ENCODE measurements at regions not wholly inside any gene's neighbourhood (a gene's known extent, or its start where the extent isn't known, plus 50 kb on each side); places are given as distances from the start of the nearest gene placed in this dataset.

GRCh38 chr9:85213650-85214607 lies 527.8 kb downstream of the AGTPBP1 start:
- Histone ChIP-seq H3K4me1 (ENCODE audit: control insufficient read depth, insufficient read depth, low read length) (no peaks in the 10 kb centered on the region), H3K36me3 (ENCODE audit: control insufficient read depth, insufficient read depth, low read length) (no peaks in the 10 kb centered on the region), H3K4me3 (ENCODE audit: low read length) (no peak overlapping the region), H3K9me3 (ENCODE audit: control insufficient read depth, low read depth, low read length) (no peaks in the 10 kb centered on the region), H3K27me3 (ENCODE audit: control insufficient read depth, insufficient read depth, low read length) (no peaks in the 10 kb centered on the region), H3K27ac (ENCODE audit: low read length) (no peak overlapping the region)
- 54% methylated on average over 2 of the region's 4 CpGs for WGBS (ENCODE audit: insufficient coverage, low lambda C conversion rate)
- no peak for DNase-seq

GRCh38 chr9:85212887-85213286 lies 528.9 kb downstream of the AGTPBP1 start:
- no peaks in the 10 kb centered on the region for H3K9me3 ChIP-seq (ENCODE audit: control insufficient read depth, low read depth, low read length)
- no peaks in the 10 kb centered on the region for H3K36me3 ChIP-seq (ENCODE audit: control insufficient read depth, insufficient read depth, low read length)
- no peak overlapping the region for H3K4me3 ChIP-seq (ENCODE audit: low read length)
- no peak for DNase-seq
- WGBS (ENCODE audit: insufficient coverage, low lambda C conversion rate), result 20% methylated on average over 1 of the region's 2 CpGs
- H3K4me1 ChIP-seq (ENCODE audit: control insufficient read depth, insufficient read depth, low read length), result no peaks in the 10 kb centered on the region
- H3K27me3 ChIP-seq (ENCODE audit: control insufficient read depth, insufficient read depth, low read length), result no peaks in the 10 kb centered on the region
- no peak overlapping the region for H3K27ac ChIP-seq (ENCODE audit: low read length)

GRCh38 chr9:85212209-85212608 lies 529.5 kb downstream of the AGTPBP1 start:
- Histone ChIP-seq H3K27me3 (ENCODE audit: control insufficient read depth, insufficient read depth, low read length) (no peaks in the 10 kb centered on the region), H3K27ac (ENCODE audit: low read length) (no peak overlapping the region), H3K36me3 (ENCODE audit: control insufficient read depth, insufficient read depth, low read length) (no peaks in the 10 kb centered on the region), H3K4me3 (ENCODE audit: low read length) (no peak overlapping the region), H3K4me1 (ENCODE audit: control insufficient read depth, insufficient read depth, low read length) (no peaks in the 10 kb centered on the region), H3K9me3 (ENCODE audit: control insufficient read depth, low read depth, low read length) (no peaks in the 10 kb centered on the region)
- DNase-seq, result no peak
- WGBS (ENCODE audit: insufficient coverage, low lambda C conversion rate), result no CpG with 5 or more reads among the region's 4 CpGs

GRCh38 chr9:85208666-85209065 lies 533.1 kb downstream of the AGTPBP1 start:
- H3K9me3 ChIP-seq (ENCODE audit: control insufficient read depth, low read depth, low read length), result no peaks in the 10 kb centered on the region
- no peak overlapping the region for H3K4me3 ChIP-seq (ENCODE audit: low read length)
- no peak for DNase-seq
- no peaks in the 10 kb centered on the region for H3K4me1 ChIP-seq (ENCODE audit: control insufficient read depth, insufficient read depth, low read length)
- H3K27me3 ChIP-seq (ENCODE audit: control insufficient read depth, insufficient read depth, low read length), result no peaks in the 10 kb centered on the region
- no peaks in the 10 kb centered on the region for H3K36me3 ChIP-seq (ENCODE audit: control insufficient read depth, insufficient read depth, low read length)
- no CpG with 5 or more reads among the region's 1 CpG for WGBS (ENCODE audit: insufficient coverage, low lambda C conversion rate)
- H3K27ac ChIP-seq (ENCODE audit: low read length), result no peak overlapping the region

- no peaks in the 10 kb centered on the region for H3K9me3 ChIP-seq (ENCODE audit: control insufficient read depth, low read depth, low read length)
- H3K4me3 ChIP-seq (ENCODE audit: low read length), result no peak overlapping the region
- DNase-seq, result no peak
- no peaks in the 10 kb centered on the region for H3K27me3 ChIP-seq (ENCODE audit: control insufficient read depth, insufficient read depth, low read length)
- H3K4me1 ChIP-seq (ENCODE audit: control insufficient read depth, insufficient read depth, low read length), result no peaks in the 10 kb centered on the region
- WGBS (ENCODE audit: insufficient coverage, low lambda C conversion rate), result 100% methylated on average over 1 of the region's 3 CpGs
- H3K27ac ChIP-seq (ENCODE audit: low read length), result no peak overlapping the region
- no peaks in the 10 kb centered on the region for H3K36me3 ChIP-seq (ENCODE audit: control insufficient read depth, insufficient read depth, low read length)
These were observed 534.6 kb downstream of the NTRK2 start for GRCh38 chr9:85204176-85204575.

GRCh38 chr9:85202596-85202995 lies 533.1 kb downstream of the NTRK2 start:
- no peaks in the 10 kb centered on the region for H3K9me3 ChIP-seq (ENCODE audit: control insufficient read depth, low read depth, low read length)
- WGBS (ENCODE audit: insufficient coverage, low lambda C conversion rate), result 33% methylated on average over 1 of the region's 3 CpGs
- no peaks in the 10 kb centered on the region for H3K36me3 ChIP-seq (ENCODE audit: control insufficient read depth, insufficient read depth, low read length)
- no peak for DNase-seq
- H3K4me1 ChIP-seq (ENCODE audit: control insufficient read depth, insufficient read depth, low read length), result no peaks in the 10 kb centered on the region
- no peak overlapping the region for H3K4me3 ChIP-seq (ENCODE audit: low read length)
- H3K27ac ChIP-seq (ENCODE audit: low read length), result no peak overlapping the region
- H3K27me3 ChIP-seq (ENCODE audit: control insufficient read depth, insufficient read depth, low read length), result no peaks in the 10 kb centered on the region

- Histone ChIP-seq H3K36me3 (ENCODE audit: control insufficient read depth, insufficient read depth, low read length) (no peaks in the 10 kb centered on the region), H3K4me1 (ENCODE audit: control insufficient read depth, insufficient read depth, low read length) (no peaks in the 10 kb centered on the region), H3K27ac (ENCODE audit: low read length) (no peak overlapping the region), H3K27me3 (ENCODE audit: control insufficient read depth, insufficient read depth, low read length) (no peaks in the 10 kb centered on the region), H3K9me3 (ENCODE audit: control insufficient read depth, low read depth, low read length) (no peaks in the 10 kb centered on the region), H3K4me3 (ENCODE audit: low read length) (no peak overlapping the region)
- DNase-seq, result no peak
- no CpG with 5 or more reads among the region's 3 CpGs for WGBS (ENCODE audit: insufficient coverage, low lambda C conversion rate)
These were observed 531.3 kb downstream of the NTRK2 start for GRCh38 chr9:85200726-85201404.

- Histone ChIP-seq H3K4me1 (ENCODE audit: control insufficient read depth, insufficient read depth, low read length) (no peaks in the 10 kb centered on the region), H3K9me3 (ENCODE audit: control insufficient read depth, low read depth, low read length) (no peaks in the 10 kb centered on the region), H3K27ac (ENCODE audit: low read length) (no peak overlapping the region), H3K4me3 (ENCODE audit: low read length) (no peak overlapping the region), H3K36me3 (ENCODE audit: control insufficient read depth, insufficient read depth, low read length) (no peaks in the 10 kb centered on the region), H3K27me3 (ENCODE audit: control insufficient read depth, insufficient read depth, low read length) (no peaks in the 10 kb centered on the region)
- no peak for DNase-seq
- WGBS (ENCODE audit: insufficient coverage, low lambda C conversion rate), result no CpG with 5 or more reads among the region's 1 CpG
These were observed 530.5 kb downstream of the NTRK2 start for GRCh38 chr9:85199866-85200495.

- WGBS (ENCODE audit: insufficient coverage, low lambda C conversion rate), result no CpG with 5 or more reads among the region's 4 CpGs
- DNase-seq, result no peak
- H3K27ac ChIP-seq (ENCODE audit: low read length), result no peak overlapping the region
- no peak overlapping the region for H3K4me3 ChIP-seq (ENCODE audit: low read length)
- H3K36me3 ChIP-seq (ENCODE audit: control insufficient read depth, insufficient read depth, low read length), result no peaks in the 10 kb centered on the region
- H3K27me3 ChIP-seq (ENCODE audit: control insufficient read depth, insufficient read depth, low read length), result no peaks in the 10 kb centered on the region
- no peaks in the 10 kb centered on the region for H3K9me3 ChIP-seq (ENCODE audit: control insufficient read depth, low read depth, low read length)
- H3K4me1 ChIP-seq (ENCODE audit: control insufficient read depth, insufficient read depth, low read length), result no peaks in the 10 kb centered on the region
These were observed 523.2 kb downstream of the NTRK2 start for GRCh38 chr9:85192750-85193149.

- no peak for DNase-seq
- WGBS (ENCODE audit: insufficient coverage, low lambda C conversion rate), result no CpG with 5 or more reads among the region's 2 CpGs
- H3K4me3 ChIP-seq (ENCODE audit: low read length), result no peak overlapping the region
- H3K36me3 ChIP-seq (ENCODE audit: control insufficient read depth, insufficient read depth, low read length), result no peaks in the 10 kb centered on the region
- no peaks in the 10 kb centered on the region for H3K27me3 ChIP-seq (ENCODE audit: control insufficient read depth, insufficient read depth, low read length)
- H3K4me1 ChIP-seq (ENCODE audit: control insufficient read depth, insufficient read depth, low read length), result no peaks in the 10 kb centered on the region
- H3K9me3 ChIP-seq (ENCODE audit: control insufficient read depth, low read depth, low read length), result no peaks in the 10 kb centered on the region
- no peak overlapping the region for H3K27ac ChIP-seq (ENCODE audit: low read length)
These were observed 516.7 kb downstream of the NTRK2 start for GRCh38 chr9:85186218-85186585.

Measured in large intestine (tissue), 3 donors.